ENCODE measurements at regions not wholly inside any gene's neighbourhood (a gene's known extent, or its start where the extent isn't known, plus 50 kb on each side); places are given as distances from the start of the nearest gene placed in this dataset.
A peak's percentile ranks its signal among the peaks of the same experiment; 100 is the strongest.

- Histone ChIP-seq H4K20me1 (ENCODE audit: insufficient read depth, low read length) (no peaks in the 10 kb centered on the region), H3K27ac (ENCODE audit: extremely low read length, insufficient read depth, low read length) (peak overlapping the region; percentile 79), H3K36me3 (replicated peaks in 1 of 2; ENCODE audit: control insufficient read depth in 1 of 2, insufficient read depth in 2 of 2, low read length in 2 of 2) (no peaks in the 10 kb centered on the region), H2AFZ (ENCODE audit: low read length) (no peak overlapping the region), H3K9me3 (ENCODE audit: low read length) (no peaks in the 10 kb centered on the region), H3K4me1 (ENCODE audit: insufficient read depth, low read length) (peaks cover 67% of the 10 kb centered on the region), H3K4me2 (ENCODE audit: low read depth, low read length) (peak overlapping the region; percentile 86), H3K79me2 (ENCODE audit: insufficient read depth, low read length) (peaks cover 80% of the 10 kb centered on the region), H3K4me3 (replicated peaks in 1 of 3; ENCODE audit: insufficient read depth in 1 of 3, low read depth in 2 of 3, low read length in 3 of 3) (peak overlapping the region; percentile 60 to 84 (median 64)), H3K9ac (ENCODE audit: insufficient read depth, low read depth, low read length) (peak overlapping the region; percentile 78), H3K27me3 (ENCODE audit: control insufficient read depth in 1 of 2, insufficient read depth in 2 of 2, low read length in 2 of 2) (no peaks in the 10 kb centered on the region; a peak in 2 of 5 replicates)
- DNase-seq (ENCODE audit: low spot score): no peak
- WGBS (ENCODE audit: low lambda C conversion rate): 85% methylated on average over 8 of the region's 8 CpGs
- no peak for FAIRE-seq
- no peak for ATAC-seq
- in situ Hi-C loops (cut with HindIII; ENCODE audit: extremely low pct_ligation_motif_present, low pct_unique_long_range_greater_than_20kb) (no loop called here), intact Hi-C loops (cut with micrococcal nuclease; ENCODE audit: unreplicated experiment) (no loop called here)
- ChIA-PET POLR2A (interaction anchor here (2.0 to 6.9 kb wide), 5 partner anchors 9 to 64 kb away, joined by 4 to 121 read pairs (median 54); no protein-coding TSS in a partner anchor), CTCF (ENCODE audit: low intra/inter-chr PET ratio, low total read pairs) (no interaction called here)
- BruUV-seq (replicated peaks): no TSS peak
- TF ChIP-seq, protein P1, sequence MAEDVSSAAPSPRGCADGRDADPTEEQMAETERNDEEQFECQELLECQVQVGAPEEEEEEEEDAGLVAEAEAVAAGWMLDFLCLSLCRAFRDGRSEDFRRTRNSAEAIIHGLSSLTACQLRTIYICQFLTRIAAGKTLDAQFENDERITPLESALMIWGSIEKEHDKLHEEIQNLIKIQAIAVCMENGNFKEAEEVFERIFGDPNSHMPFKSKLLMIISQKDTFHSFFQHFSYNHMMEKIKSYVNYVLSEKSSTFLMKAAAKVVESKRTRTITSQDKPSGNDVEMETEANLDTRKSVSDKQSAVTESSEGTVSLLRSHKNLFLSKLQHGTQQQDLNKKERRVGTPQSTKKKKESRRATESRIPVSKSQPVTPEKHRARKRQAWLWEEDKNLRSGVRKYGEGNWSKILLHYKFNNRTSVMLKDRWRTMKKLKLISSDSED (CRISPR knock-in tag; IDR thresholded peaks at IDR 0.05): no peak
- TF ChIP-seq LCORL (IDR thresholded peaks at IDR 0.05): no peak
- no peak for TF ChIP-seq LCORL (CRISPR knock-in tag; IDR thresholded peaks at IDR 0.05)
- TF ChIP-seq ZBTB38 (CRISPR knock-in tag; IDR thresholded peaks at IDR 0.05): peak; percentile 67; the same call in 1 of the 2 replicates
- TF ChIP-seq TARDBP (CRISPR knock-in tag; IDR thresholded peaks at IDR 0.05): 0 out of 2 replicates have a peak, but pooled peaks have one; percentile 36
- TF ChIP-seq ZNF292 (CRISPR knock-in tag; IDR thresholded peaks at IDR 0.05; ENCODE audit: borderline replicate concordance, low read depth): peak; percentile 19; the same call in 1 of the 2 replicates
- 0 out of 2 replicates have a peak, but pooled peaks have one; percentile 49 for TF ChIP-seq ZBTB4 (CRISPR knock-in tag; IDR thresholded peaks at IDR 0.05; ENCODE audit: borderline replicate concordance)
- no peak for TF ChIP-seq TEAD3 (CRISPR knock-in tag; optimal IDR thresholded peaks at IDR 0.05; ENCODE audit: borderline replicate concordance)
- TF ChIP-seq SOX6 (IDR thresholded peaks at IDR 0.05): no peak
- 0 out of 2 replicates have a peak, but pooled peaks have one; percentile 25 for TF ChIP-seq SOX6 (CRISPR knock-in tag; IDR thresholded peaks at IDR 0.05)
- TF ChIP-seq ARID4A (CRISPR knock-in tag; IDR thresholded peaks at IDR 0.05; ENCODE audit: borderline replicate concordance): peak; percentile 13; the same call in 1 of the 2 replicates
- no peak for TF ChIP-seq U2AF2 (IDR thresholded peaks at IDR 0.05; ENCODE audit: low read depth, low read length)
- no peak for TF ChIP-seq RORA (CRISPR knock-in tag; IDR thresholded peaks at IDR 0.05)
- TF ChIP-seq CCAR2 (optimal IDR thresholded peaks at IDR 0.05; ENCODE audit: low read depth, low read length): peak; percentile 24
These were observed 69.7 kb upstream of the NHSL1 start for GRCh38 chr6:138568997-138569396.
